ENCODE measurements at regions not wholly inside any gene's neighbourhood (a gene's known extent, or its start where the extent isn't known, plus 50 kb on each side); places are given as distances from the start of the nearest gene placed in this dataset.
"Not testable (repeated sequence)": the region's sequence is repeated elsewhere in the genome, so short reads cannot be mapped to it uniquely, and the experiment has no call there.

- no peak for ATAC-seq
- intact Hi-C loops (cut with DNase I): no loop called here
- DNase-seq (ENCODE audit: missing footprints): no peak
Observed at GRCh38 chr15:66862111-66862939, 160.3 kb downstream of the SMAD6 start.

- intact Hi-C loops (cut with DNase I): no loop called here
- DNase-seq (ENCODE audit: missing footprints): peak; percentile 85
- peak; percentile 85 for ATAC-seq
Observed at GRCh38 chr15:66862940-66863335, 160.9 kb downstream of the SMAD6 start.

- intact Hi-C loops (cut with DNase I): no loop called here
- ATAC-seq (no peak), DNase-seq (ENCODE audit: missing footprints) (no peak)
Observed at GRCh38 chr15:66863390-66864085, 161.5 kb downstream of the SMAD6 start.

- ATAC-seq (no peak), DNase-seq (ENCODE audit: missing footprints) (no peak)
- intact Hi-C loops (cut with DNase I): no loop called here
Observed at GRCh38 chr15:66864086-66864830, 162.2 kb downstream of the SMAD6 start.

- DNase-seq (ENCODE audit: missing footprints) (no peak), ATAC-seq (no peak)
- intact Hi-C loops (cut with DNase I): no loop called here
Observed at GRCh38 chr15:66864871-66865281, 162.8 kb downstream of the SMAD6 start.

GRCh38 chr15:66865622-66866611 lies 163.9 kb downstream of the SMAD6 start:
- intact Hi-C loops (cut with DNase I): no loop called here
- ATAC-seq: peak; percentile 66
- DNase-seq (ENCODE audit: missing footprints): no peak

GRCh38 chr15:66866656-66867055 lies 164.6 kb downstream of the SMAD6 start:
- ATAC-seq (no peak), DNase-seq (ENCODE audit: missing footprints) (no peak)
- intact Hi-C loops (cut with DNase I): no loop called here

- ATAC-seq: no peak
- no peak for DNase-seq (ENCODE audit: missing footprints)
- intact Hi-C loops (cut with DNase I): no loop called here
Observed at GRCh38 chr15:66868918-66869317, 166.9 kb downstream of the SMAD6 start.

GRCh38 chr15:66870880-66871388 lies 168.9 kb downstream of the SMAD6 start:
- ATAC-seq (no peak), DNase-seq (ENCODE audit: missing footprints) (no peak)
- intact Hi-C loops (cut with DNase I): no loop called here

GRCh38 chr15:66872405-66872804 lies 170.4 kb downstream of the SMAD6 start:
- intact Hi-C loops (cut with DNase I): no loop called here
- ATAC-seq (no peak), DNase-seq (ENCODE audit: missing footprints) (no peak)

GRCh38 chr15:66873331-66873730 lies 171.3 kb downstream of the SMAD6 start:
- DNase-seq (ENCODE audit: missing footprints); intact Hi-C loops (cut with DNase I); ATAC-seq: not testable (repeated sequence)

GRCh38 chr15:66873856-66874255 lies 171.8 kb downstream of the SMAD6 start:
- ATAC-seq: no peak
- DNase-seq (ENCODE audit: missing footprints): no peak
- intact Hi-C loops (cut with DNase I): no loop called here

GRCh38 chr15:66875588-66876420 lies 173.8 kb downstream of the SMAD6 start:
- ATAC-seq: no peak
- intact Hi-C loops (cut with DNase I): no loop called here
- no peak for DNase-seq (ENCODE audit: missing footprints)

GRCh38 chr15:66876421-66876730 lies 174.3 kb downstream of the SMAD6 start:
- ATAC-seq: no peak
- intact Hi-C loops (cut with DNase I): no loop called here
- no peak for DNase-seq (ENCODE audit: missing footprints)

- ATAC-seq: no peak
- intact Hi-C loops (cut with DNase I): no loop called here
- no peak for DNase-seq (ENCODE audit: missing footprints)
Observed at GRCh38 chr15:66876731-66877476, 174.9 kb downstream of the SMAD6 start.

GRCh38 chr15:66877477-66878271 lies 175.6 kb downstream of the SMAD6 start:
- DNase-seq (ENCODE audit: missing footprints) (peak; percentile 70), ATAC-seq (peak; percentile 9)
- intact Hi-C loops (cut with DNase I): no loop called here
